GM12878 (cell line): ENCODE measurements at regions not wholly inside any gene's neighbourhood (a gene's known extent, or its start where the extent isn't known, plus 50 kb on each side); places are given as distances from the start of the nearest gene placed in this dataset.

ENCODE experiments used
- KDM1A ChIP-seq: fragments of 200-600 bp; sonication (generic); IDR thresholded peaks from 2 replicates; pipeline ENCODE4 v1.6.1; 2016; ENCODE audit warnings: borderline replicate concordance
- SREBF2 ChIP-seq: IDR thresholded peaks from 2 replicates; pipeline ENCODE4 v1.6.1; 2012; ENCODE audit warnings: mild to moderate bottlenecking, low read length
- TF ChIP-seq, protein P1 (sequence below): fragments of 450-650 bp; formaldehyde crosslinking; IDR thresholded peaks from 2 replicates; pipeline ENCODE4 v1.5.0; 2022; ENCODE audit warnings: mild to moderate bottlenecking, missing genetic modification characterization
- TF ChIP-seq, protein P2 (sequence below): IDR thresholded peaks from 2 replicates; pipeline ENCODE4 v1.6.1; 2011; ENCODE audit warnings: borderline replicate concordance, low read depth, mild to moderate bottlenecking, moderate library complexity, low read length; ENCODE audit not compliant: insufficient read depth, poor library complexity, severe bottlenecking
- TF ChIP-seq, protein P3 (sequence below): fragments of 450-650 bp; IDR thresholded peaks from 2 replicates; pipeline ENCODE4 v1.6.1; 2016; ENCODE audit warnings: mild to moderate bottlenecking, moderate library complexity, borderline replicate concordance

DNA sequence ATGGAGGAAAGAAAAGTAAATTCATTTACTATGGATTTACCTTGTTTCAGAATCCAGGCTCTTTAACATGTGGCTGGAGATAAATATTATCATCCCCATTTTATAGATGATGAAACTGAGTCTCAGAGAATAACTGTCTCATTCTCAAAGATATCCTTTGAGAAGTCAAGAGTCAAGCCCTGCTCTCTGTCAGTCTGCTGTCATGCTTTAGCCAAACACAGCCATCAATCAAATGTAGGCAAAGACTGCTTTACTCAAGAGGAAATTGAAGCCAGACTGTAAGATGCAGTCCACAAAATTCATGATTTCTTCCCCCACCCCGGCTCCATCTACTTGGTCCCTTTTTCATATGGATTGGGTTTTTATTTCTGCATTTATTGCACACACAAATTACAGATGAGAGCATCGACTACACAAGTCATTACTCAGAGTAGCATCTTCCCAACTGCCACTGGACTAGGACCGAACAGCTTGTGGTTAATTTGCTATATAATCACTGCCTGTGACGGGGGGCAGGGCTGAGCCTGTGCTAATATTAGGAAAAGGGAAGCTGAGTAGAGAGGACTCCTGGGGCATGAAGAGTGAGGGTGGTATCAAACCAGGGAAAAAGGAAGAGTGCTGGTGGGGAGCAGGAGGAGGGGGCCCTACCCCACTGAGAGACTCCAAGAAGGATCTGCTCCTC lies 102.7 kb upstream of the TOP1 start (continued):
- TF ChIP-seq, protein P1, sequence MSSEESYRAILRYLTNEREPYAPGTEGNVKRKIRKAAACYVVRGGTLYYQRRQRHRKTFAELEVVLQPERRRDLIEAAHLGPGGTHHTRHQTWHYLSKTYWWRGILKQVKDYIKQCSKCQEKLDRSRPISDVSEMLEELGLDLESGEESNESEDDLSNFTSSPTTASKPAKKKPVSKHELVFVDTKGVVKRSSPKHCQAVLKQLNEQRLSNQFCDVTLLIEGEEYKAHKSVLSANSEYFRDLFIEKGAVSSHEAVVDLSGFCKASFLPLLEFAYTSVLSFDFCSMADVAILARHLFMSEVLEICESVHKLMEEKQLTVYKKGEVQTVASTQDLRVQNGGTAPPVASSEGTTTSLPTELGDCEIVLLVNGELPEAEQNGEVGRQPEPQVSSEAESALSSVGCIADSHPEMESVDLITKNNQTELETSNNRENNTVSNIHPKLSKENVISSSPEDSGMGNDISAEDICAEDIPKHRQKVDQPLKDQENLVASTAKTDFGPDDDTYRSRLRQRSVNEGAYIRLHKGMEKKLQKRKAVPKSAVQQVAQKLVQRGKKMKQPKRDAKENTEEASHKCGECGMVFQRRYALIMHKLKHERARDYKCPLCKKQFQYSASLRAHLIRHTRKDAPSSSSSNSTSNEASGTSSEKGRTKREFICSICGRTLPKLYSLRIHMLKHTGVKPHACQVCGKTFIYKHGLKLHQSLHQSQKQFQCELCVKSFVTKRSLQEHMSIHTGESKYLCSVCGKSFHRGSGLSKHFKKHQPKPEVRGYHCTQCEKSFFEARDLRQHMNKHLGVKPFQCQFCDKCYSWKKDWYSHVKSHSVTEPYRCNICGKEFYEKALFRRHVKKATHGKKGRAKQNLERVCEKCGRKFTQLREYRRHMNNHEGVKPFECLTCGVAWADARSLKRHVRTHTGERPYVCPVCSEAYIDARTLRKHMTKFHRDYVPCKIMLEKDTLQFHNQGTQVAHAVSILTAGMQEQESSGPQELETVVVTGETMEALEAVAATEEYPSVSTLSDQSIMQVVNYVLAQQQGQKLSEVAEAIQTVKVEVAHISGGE, result no peak
- TF ChIP-seq SREBF2 (no peak), KDM1A (no peak)
- TF ChIP-seq, protein P2, sequence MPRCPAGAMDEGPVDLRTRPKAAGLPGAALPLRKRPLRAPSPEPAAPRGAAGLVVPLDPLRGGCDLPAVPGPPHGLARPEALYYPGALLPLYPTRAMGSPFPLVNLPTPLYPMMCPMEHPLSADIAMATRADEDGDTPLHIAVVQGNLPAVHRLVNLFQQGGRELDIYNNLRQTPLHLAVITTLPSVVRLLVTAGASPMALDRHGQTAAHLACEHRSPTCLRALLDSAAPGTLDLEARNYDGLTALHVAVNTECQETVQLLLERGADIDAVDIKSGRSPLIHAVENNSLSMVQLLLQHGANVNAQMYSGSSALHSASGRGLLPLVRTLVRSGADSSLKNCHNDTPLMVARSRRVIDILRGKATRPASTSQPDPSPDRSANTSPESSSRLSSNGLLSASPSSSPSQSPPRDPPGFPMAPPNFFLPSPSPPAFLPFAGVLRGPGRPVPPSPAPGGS, result no peak
- TF ChIP-seq, protein P3, sequence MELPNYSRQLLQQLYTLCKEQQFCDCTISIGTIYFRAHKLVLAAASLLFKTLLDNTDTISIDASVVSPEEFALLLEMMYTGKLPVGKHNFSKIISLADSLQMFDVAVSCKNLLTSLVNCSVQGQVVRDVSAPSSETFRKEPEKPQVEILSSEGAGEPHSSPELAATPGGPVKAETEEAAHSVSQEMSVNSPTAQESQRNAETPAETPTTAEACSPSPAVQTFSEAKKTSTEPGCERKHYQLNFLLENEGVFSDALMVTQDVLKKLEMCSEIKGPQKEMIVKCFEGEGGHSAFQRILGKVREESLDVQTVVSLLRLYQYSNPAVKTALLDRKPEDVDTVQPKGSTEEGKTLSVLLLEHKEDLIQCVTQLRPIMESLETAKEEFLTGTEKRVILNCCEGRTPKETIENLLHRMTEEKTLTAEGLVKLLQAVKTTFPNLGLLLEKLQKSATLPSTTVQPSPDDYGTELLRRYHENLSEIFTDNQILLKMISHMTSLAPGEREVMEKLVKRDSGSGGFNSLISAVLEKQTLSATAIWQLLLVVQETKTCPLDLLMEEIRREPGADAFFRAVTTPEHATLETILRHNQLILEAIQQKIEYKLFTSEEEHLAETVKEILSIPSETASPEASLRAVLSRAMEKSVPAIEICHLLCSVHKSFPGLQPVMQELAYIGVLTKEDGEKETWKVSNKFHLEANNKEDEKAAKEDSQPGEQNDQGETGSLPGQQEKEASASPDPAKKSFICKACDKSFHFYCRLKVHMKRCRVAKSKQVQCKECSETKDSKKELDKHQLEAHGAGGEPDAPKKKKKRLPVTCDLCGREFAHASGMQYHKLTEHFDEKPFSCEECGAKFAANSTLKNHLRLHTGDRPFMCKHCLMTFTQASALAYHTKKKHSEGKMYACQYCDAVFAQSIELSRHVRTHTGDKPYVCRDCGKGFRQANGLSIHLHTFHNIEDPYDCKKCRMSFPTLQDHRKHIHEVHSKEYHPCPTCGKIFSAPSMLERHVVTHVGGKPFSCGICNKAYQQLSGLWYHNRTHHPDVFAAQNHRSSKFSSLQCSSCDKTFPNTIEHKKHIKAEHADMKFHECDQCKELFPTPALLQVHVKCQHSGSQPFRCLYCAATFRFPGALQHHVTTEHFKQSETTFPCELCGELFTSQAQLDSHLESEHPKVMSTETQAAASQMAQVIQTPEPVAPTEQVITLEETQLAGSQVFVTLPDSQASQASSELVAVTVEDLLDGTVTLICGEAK, result no peak
